Activated B cell treated with CpG ODN at 0.5 μM for 24 hours (primary cell): ENCODE measurements at regions not wholly inside any gene's neighbourhood (a gene's known extent, or its start where the extent isn't known, plus 50 kb on each side); places are given as distances from the start of the nearest gene placed in this dataset.
A peak's percentile ranks its signal among the peaks of the same experiment; 100 is the strongest.

Experiments used
- ATAC-seq: fragments of 200-7000 bp; cut with Tn5 transposase; one replicate; pipeline ENCODE4 v1.10.0; 2021; ENCODE audit warnings: low read depth, mild to moderate bottlenecking, moderate library complexity
- CTCF ChIA-PET: fragments of 350-600 bp; sonication (Branson Sonifier 250); formaldehyde crosslinking; loops from one replicate; lab custom pipeline; 2021; ENCODE audit warnings: antibody characterized with exemption; lab: Charles Lee
- POLR2A ChIA-PET: fragments of 350-600 bp; sonication (Branson Sonifier 250); formaldehyde crosslinking; loops from one replicate; lab custom pipeline; 2021; ENCODE audit warnings: antibody characterized with exemption; lab: Charles Lee
- DNase-seq: peaks from one replicate; pipeline ENCODE4 v3.0.0; 2022
- H3K27ac Mint-ChIP-seq: one replicate; pipeline ENCODE4 v1.8.0; 2020; ENCODE audit warnings: mixed read lengths
- H3K27me3 Mint-ChIP-seq: one replicate; pipeline ENCODE4 v1.8.0; 2021; ENCODE audit warnings: mixed read lengths
- H3K36me3 Mint-ChIP-seq: one replicate; pipeline ENCODE4 v1.8.0; 2021; ENCODE audit warnings: low read depth, mixed read lengths
- H3K4me1 Mint-ChIP-seq: one replicate; pipeline ENCODE4 v1.8.0; 2021; ENCODE audit warnings: mixed read lengths
- H3K4me3 Mint-ChIP-seq: one replicate; pipeline ENCODE4 v1.8.0; 2020; ENCODE audit warnings: mild to moderate bottlenecking, mixed read lengths
- H3K9me3 Mint-ChIP-seq: one replicate; pipeline ENCODE4 v1.8.0; 2020; ENCODE audit warnings: mixed read lengths
- intact Hi-C: fragments of 100-400 bp; cut with micrococcal nuclease; formaldehyde crosslinking; loops from one replicate; pipeline ENCODE4 v1.15.1; 2024
- TF ChIP-seq, protein P1 (sequence below): fragments of 200-600 bp; IDR thresholded peaks from one replicate; pipeline ENCODE4 v1.8.0; 2022; ENCODE audit warnings: antibody characterized with exemption, mild to moderate bottlenecking

DNA sequence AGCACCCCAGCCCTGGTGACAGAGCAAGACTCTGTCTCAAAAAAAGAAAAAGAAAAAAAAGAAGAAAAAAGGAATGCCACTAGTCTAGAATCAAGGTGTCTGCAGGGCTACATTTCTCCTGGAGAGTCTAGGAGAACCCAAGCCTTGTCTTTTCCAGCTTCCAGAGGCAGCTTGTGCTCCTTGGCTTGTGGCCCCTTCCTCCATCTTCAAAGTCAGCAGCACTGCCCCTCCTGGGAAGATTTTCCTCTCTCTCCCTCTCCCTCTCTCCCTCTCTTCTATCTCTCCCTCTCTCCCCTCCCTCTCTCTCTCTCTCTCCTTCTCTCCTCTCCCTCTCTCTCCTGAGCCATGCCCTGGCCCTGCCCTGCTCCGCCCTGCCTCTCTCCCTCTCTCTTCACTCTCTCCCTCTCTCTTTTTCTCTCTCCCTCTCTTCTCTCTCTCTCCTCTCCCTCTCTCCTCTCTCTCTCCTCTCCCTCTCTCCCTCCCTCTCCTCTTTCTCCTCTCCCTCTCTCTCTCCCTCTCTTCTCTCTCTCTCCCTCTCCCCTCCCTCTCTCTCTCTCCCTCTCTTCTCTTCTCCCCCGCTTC is 97.7 kb upstream of the FGF3 start:
- TF ChIP-seq, protein P1, sequence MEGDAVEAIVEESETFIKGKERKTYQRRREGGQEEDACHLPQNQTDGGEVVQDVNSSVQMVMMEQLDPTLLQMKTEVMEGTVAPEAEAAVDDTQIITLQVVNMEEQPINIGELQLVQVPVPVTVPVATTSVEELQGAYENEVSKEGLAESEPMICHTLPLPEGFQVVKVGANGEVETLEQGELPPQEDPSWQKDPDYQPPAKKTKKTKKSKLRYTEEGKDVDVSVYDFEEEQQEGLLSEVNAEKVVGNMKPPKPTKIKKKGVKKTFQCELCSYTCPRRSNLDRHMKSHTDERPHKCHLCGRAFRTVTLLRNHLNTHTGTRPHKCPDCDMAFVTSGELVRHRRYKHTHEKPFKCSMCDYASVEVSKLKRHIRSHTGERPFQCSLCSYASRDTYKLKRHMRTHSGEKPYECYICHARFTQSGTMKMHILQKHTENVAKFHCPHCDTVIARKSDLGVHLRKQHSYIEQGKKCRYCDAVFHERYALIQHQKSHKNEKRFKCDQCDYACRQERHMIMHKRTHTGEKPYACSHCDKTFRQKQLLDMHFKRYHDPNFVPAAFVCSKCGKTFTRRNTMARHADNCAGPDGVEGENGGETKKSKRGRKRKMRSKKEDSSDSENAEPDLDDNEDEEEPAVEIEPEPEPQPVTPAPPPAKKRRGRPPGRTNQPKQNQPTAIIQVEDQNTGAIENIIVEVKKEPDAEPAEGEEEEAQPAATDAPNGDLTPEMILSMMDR = no peak
- Mint-ChIP-seq H3K4me3 (no peak overlapping the region), H3K9me3 (peaks cover 2% of the 10 kb centered on the region), H3K27me3 (peaks cover 4% of the 10 kb centered on the region), H3K36me3 (no peaks in the 10 kb centered on the region), H3K27ac (no peak overlapping the region), H3K4me1 (no peaks in the 10 kb centered on the region)
- ChIA-PET CTCF (no interaction called here), POLR2A (no interaction called here)
- DNase-seq (no peak), ATAC-seq (no peak)
- intact Hi-C loops = loop anchor here (5.0 kb wide), 1 partner anchor 840 kb away; no protein-coding TSS in a partner anchor

DNA sequence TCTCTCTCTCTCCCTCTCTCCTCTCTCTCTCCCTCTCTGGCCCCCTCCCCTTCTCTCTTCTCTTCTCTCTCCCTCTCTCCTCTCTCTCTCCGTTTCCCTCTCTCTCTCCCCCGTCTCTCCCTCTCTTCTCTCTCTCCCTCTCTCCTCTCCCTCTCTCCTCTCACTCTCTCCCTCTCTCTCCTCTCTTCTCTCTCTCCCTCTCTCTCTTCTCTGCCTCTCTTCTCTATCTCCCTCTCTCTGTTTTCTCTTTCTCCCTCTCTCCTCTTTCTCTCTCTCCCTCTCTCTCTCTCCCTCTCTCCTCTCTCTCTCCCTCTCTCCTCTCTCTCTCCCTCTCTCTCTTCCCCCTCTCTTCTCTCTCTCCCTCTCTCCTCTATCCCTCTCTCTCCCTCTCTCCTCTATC is 98.3 kb upstream of the FGF3 start:
- H3K27ac Mint-ChIP-seq = no peak overlapping the region
- no peaks in the 10 kb centered on the region for H3K36me3 Mint-ChIP-seq
- ATAC-seq (no peak), DNase-seq (no peak)
- no peak overlapping the region for H3K4me3 Mint-ChIP-seq
- H3K9me3 Mint-ChIP-seq = peaks cover 2% of the 10 kb centered on the region
- POLR2A ChIA-PET = no interaction called here
- intact Hi-C loops = loop anchor here (5.0 kb wide), 1 partner anchor 840 kb away; no protein-coding TSS in a partner anchor
- H3K4me1 Mint-ChIP-seq = no peaks in the 10 kb centered on the region
- TF ChIP-seq, protein P1 = no peak
- CTCF ChIA-PET = no interaction called here
- H3K27me3 Mint-ChIP-seq = peaks cover 3% of the 10 kb centered on the region

DNA sequence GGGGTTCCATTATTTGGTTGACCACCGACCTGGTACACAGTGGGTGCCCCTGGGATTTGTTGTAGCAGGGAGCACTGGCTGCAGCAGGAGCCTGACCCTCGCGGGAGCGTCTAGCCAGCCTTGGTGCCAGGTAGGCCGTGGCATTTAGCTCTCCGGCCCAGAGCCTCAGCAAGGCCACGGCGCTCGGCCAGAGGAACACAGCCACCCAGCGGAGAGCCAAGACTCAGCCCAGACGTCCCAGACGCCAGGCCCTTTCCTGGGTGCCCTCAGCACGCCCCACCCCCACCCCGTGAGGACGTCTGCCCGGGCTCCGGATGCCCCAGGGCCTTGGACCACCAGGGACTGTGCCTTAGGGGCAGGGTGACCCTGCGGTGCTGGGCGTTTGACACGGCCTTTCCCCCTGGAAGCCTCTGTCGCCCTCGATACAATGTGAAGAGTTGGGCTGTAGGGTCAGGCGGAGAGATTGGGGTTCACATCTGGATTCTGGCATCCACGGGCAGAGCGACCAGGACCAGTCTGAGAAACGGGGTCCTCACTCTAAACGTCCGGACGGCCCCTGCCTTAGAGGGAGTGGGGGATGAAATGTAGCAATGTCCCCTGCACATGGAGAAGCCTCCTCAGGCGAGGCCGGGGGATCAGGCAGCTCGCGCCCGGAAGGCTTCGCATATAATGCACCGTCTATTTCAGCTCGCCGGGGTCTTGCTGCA is 99.2 kb upstream of the FGF3 start:
- TF ChIP-seq, protein P1 = no peak
- ChIA-PET CTCF (interaction anchor here (1.1 to 1.2 kb wide), 2 partner anchors 275 to 278 kb away, joined by 4 read pairs; no protein-coding TSS in a partner anchor), POLR2A (no interaction called here)
- no peak overlapping the region for H3K4me3 Mint-ChIP-seq
- no peak overlapping the region for H3K27ac Mint-ChIP-seq
- H3K9me3 Mint-ChIP-seq = peaks cover 2% of the 10 kb centered on the region
- DNase-seq (no peak), ATAC-seq (no peak)
- no peaks in the 10 kb centered on the region for H3K4me1 Mint-ChIP-seq
- intact Hi-C loops = loop anchor here (1.0 to 5.0 kb wide), 2 partner anchors 278 to 839 kb away; no protein-coding TSS in a partner anchor
- no peaks in the 10 kb centered on the region for H3K36me3 Mint-ChIP-seq
- H3K27me3 Mint-ChIP-seq = peaks cover 10% of the 10 kb centered on the region

DNA sequence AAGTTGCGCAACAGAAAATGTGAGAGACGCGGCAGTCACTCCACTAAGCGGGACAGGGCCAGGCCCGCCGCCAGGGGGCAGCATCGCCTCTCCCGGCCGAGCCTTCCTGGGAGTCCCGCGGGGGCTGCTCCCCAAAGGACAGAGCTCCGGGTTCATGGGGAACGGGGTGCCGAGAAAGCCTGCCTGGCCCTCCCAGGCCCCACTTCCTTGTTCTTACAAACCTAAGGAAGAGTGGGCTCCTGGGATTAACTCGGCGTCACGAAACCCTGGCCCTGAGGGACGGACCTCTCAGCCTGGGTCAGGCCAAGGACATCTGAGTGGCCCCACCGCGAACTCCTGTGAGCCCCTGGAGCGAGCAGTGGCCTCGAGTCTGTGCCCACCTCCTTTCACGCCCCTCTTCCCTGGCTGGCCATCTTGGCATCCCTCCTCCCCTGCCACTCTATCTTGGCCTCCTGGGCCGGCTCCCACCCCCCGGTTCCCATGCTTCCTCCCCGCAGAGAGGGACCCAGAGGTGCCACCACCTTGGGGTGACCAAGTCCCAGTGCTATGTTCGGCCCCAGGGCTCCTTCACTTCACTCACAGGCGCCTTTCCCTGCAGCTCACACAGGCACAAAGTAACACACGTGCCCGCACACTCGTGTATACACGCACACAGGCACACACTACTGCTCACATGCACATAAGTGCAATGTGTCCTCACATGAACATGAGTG is 99.9 kb upstream of the FGF3 start:
- H3K4me3 Mint-ChIP-seq = no peak overlapping the region
- peaks cover 16% of the 10 kb centered on the region for H3K27me3 Mint-ChIP-seq
- H3K27ac Mint-ChIP-seq = no peak overlapping the region
- ATAC-seq = no peak
- POLR2A ChIA-PET = no interaction called here
- peak; percentile 57 for DNase-seq
- intact Hi-C loops = loop anchor here (1.0 to 5.0 kb wide), 2 partner anchors 277 to 838 kb away; no protein-coding TSS in a partner anchor
- TF ChIP-seq, protein P1 = no peak
- H3K9me3 Mint-ChIP-seq = peaks cover 2% of the 10 kb centered on the region
- CTCF ChIA-PET = interaction anchor here (1.1 to 1.2 kb wide), 2 partner anchors 274 to 277 kb away, joined by 4 read pairs; no protein-coding TSS in a partner anchor
- H3K36me3 Mint-ChIP-seq = no peaks in the 10 kb centered on the region
- H3K4me1 Mint-ChIP-seq = no peaks in the 10 kb centered on the region
